ENCODE measurements at regions not wholly inside any gene's neighbourhood (a gene's known extent, or its start where the extent isn't known, plus 50 kb on each side); places are given as distances from the start of the nearest gene placed in this dataset.

DNA sequence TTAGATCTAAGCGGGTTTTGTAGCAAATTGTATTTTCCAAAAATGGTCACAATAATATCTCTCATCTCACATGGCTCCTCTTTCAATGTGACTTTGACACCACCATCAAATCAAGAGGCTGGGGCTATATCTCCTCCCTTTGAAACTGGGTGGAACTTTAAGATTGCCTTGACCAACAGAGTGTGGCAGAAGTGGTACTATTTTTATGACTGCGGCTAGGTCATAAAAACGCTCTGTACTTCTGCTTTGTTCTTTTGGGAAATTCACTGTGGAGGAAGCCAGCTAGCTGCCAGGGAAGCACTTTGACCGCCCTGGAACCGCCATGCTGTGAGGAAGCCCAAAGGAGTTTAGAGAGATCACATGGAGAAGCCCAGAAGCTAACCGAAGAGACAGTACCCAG is 50.7 kb upstream of the ACOT11 start:
- no peak for DNase-seq

DNA sequence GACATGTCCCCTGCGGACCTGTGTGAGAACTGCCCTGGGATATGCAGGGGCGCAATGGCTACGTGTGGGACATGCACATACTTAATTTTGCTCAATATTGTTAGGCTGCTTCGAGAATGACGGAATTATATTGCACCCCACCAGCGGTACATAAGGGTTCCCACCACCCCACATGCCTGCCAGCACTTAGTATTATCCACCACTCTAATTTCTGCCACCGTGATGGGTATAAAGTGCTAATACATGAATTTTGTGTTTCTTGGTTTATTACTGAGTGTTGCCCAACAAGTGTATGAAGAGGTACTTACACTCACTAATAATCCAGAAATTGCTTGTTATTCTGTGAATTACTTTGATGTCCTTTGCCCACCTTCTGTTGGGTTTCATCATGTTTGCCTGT is 52.1 kb upstream of the ACOT11 start:
- DNase-seq, result no peak

DNA sequence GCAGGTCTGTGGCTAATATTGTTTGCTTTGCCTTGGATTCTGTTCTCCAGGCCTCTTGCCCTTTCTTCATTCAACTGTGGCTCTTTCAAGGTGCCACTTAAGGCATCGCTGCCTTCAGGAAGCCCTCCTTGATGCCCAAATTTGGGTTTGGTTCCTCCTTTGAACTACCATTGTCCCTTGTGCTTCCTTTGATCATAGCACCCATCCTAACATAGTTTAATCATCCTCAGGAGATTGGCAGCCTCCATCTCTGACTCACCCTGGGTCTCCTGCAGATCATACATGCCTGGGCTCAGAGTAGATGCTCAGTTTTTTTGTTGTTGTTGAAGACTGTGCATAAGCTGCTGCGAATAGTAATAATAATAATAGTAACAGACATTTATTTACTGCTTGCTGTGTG is 54.4 kb upstream of the ACOT11 start:
- DNase-seq, result no peak

DNA sequence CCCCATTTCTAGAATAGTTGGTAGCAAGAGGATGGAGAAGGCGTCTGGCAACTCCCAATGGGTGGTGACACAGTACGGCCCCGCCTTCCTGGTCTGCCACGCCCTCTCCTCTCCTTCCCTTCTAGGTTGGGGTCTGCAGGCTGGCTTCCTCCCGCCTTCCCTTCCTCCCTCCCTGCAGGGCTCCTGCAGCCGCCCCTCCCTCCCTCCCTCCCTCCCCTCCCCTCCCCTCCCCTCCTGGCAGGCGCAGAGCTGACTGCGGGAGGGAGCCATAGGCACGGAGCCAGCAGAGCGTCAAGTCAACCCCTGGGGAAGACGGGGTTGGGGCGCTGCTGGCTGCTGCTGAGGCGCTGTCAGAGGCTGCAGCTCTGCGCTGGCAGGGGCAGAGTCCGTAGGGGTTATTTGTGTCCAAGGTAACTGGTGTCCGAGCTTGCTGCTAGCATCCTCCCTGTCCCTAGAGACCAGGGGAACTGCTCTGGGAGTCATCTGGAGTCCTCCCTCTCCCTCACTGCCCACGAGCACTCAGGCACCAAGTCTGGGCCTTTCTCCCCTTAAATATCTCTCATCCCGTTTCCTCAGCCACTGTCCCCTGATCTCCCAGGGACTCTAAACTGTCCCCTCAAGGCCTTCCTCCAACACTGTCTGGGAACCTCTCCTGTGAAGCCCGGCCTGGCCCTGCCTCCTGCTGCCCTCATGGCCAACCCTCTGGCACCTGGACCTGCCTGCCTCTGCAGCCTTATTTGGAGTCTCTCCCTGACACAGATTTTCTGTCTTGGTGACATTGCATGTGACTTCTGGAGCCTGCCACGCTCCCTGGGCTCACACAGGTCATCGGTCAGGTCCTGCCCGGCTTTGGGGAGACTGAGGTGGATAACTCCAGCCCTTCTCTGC is 57.4 kb upstream of the ACOT11 start:
- DNase-seq, result peak; percentile 87

DNA sequence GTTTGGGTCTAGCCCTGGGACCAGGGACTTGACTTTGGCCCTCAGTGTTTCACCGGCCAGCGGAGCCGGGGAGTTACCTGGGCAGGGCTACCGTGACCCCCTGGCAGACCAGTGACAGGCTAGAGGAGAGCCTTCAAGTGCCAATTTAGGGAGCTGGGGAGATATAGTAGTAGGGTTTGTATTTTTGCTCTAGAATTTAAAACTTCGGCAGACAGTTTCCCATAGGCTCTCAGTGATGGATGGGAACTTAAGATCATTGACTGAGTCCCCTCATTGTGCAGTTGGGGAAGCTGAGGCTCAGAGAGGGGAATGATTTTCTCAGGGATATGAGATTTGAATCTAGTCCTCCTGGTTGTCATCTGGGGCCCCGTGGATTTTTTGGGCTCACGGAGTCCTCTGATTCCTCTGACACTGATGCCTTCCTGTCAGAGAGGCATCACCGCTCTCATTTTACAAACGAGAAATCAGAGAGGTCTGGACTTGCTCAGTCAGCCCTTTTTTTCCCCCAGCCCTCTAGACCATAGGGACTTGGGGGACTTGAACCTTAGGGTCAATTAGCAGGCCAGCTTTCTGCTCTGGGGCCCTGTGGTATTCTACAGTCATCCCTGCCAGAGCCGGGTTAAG is 58.3 kb upstream of the ACOT11 start:
- DNase-seq, result peak; percentile 35

DNA sequence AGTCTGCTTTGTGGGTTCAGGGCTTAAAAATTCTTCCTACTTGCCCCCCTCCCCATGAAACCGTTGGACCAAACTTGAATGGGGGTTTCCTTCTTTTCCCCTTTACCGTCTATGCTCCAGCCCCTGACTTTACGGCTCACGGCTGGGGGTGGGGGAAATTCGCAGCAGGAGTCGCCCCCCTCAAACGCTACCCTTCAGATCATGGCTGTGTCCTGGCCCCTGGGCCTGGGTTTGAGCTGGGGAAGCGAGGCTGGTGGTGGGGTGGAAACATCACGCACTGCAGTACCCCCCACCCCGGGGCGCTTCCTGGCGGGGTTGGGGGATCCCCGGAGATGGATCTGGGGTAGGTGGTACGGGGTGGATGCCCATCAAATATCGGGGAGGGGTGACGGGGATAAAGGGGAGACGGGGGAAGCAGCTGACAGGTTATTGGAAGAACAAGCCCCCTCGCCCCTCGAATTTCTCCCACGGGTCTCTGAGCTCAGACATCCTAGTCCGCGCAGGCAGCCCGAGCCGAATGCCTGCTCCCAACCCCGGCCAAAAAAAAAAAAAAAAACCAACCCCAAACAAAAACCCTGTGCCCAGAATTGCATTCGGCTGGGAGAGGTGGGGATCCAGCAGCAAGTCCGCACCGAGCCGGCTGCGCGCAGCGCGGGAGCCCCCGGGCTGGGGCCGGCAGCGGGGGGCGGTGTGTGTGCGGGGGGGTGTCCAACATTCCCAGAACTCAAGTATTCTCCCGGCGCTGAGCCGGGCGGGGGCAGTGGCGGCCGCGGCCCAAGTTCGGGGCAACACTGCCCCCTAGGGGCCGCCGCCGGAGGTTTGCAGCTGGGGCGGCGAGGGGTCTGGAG is 59.0 kb upstream of the ACOT11 start:
- DNase-seq, result peak; percentile 86

DNA sequence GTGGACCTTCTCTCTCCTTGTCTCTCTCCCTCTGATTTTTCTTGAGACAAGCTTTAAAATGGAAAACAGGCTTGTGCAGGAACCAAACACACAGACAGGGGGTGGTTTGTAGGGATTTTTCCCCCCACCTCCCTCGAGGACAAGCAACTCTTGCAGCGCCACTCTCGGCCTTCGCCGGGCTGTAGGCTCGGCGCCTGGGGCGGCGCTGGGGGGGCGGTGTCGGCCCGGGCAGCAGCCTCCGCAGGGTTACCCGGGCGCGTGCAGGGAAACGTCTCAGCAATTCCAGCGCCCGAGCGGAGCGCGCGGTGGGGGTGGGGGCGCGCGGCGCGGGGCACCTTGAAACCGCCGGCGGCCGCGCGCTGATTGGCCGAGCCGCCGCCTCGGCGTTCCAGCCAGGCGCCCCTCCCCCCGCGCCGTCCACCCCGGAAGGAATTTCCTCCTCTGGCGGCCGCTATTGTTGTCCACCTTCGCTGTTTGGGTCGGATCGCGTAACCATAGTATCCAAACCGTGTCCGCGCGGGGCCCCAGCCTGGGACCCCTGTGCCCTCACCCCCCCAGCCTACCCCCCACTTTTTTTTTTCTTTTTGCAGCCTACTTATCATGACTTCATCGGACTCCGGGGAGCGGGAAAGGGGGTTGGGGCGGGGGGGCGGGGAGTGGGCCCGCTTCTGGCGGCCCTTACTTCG is 59.8 kb upstream of the ACOT11 start:
- DNase-seq, result peak; percentile 92

DNA sequence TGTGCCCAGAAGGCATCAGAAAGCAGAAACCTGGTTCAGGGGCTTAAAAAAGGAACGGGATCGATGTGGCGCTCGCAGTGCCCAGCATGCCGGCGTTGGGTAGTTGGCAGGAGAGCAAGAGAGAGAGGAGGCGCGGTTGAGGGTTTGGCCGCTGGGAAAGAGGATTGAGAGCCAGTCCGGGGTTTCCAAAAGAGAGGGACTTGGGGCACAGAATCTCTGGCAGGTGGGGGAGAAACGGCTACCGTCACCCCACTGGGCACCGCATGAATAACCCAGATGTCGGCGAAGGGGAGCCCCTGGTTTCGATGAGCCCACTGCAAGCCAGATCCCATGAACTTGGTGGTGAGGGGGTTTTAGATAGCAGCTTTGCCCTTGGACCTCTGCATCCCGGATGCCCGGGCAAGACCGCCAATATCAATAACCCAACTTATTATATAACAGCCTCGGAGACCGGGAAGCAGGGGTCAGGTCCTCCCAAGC is 60.4 kb upstream of the ACOT11 start:
- DNase-seq, result peak; percentile 57

DNA sequence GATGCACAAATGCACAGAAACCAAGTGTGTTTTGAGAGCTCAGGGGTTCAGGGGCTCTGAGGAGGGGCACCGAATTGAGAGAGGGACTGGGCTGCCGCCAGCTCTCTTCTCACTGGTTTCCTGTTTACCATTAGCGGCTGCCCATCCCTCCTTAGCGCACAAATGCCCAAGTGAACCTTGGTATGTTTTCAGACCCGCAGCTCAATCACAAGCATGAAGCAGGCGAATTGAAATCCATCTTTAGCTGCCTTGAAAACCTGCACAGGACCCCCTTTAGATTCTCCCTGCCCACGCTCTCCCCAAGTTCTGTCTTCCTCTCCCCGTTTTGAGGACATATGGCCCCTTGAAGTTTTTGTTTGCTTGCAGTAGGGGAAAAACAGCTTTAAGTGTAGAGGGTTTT is 61.1 kb upstream of the ACOT11 start:
- peak; percentile 46 for DNase-seq

DNA sequence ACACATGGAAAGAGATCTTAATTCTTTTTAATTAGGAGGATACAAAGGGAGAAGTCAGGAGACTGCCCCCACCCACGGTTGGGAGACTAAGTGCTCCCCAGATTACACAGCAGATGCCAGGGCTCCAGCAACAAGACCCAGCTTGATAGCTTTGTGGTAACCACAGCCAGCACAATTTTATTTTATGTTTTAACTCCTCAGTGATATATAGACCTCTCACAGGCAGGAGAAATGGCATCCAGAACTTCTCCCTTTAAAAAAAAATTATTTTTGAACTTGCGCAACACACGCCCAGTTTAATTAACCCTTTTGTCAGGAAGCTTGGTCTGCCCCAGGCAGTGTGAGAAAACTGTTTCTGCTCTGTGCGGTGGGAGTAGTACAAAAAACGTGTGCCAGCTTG is 62.6 kb upstream of the ACOT11 start:
- peak; percentile 45 for DNase-seq

DNA sequence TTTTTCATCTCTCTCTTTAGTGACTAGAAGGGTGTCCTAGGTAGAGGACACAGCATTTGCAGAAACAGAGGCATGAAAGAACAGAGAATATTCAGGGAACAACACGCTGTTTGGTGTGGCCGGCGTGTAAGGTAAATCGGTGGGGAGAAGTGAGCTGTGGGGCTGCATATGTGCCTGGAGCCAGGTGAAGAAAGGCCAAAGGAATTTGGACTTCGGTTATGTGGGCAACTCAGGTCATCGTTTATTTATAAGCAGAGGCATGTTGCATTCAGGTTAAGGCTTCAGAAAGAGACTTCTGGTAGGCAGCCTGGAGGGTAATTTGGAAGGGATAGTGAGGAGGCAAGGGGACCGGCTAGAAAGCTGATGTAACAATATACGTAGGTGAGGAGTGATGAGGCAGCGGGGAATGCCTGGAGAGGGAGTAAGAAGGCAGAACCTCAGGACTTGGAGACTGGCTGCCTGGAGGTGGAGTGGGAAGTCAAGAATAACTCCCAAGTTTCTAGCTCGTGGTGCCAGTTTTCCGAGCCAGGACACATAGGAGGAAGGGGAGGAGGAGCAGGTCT is 64.1 kb upstream of the ACOT11 start:
- DNase-seq, result no peak

DNA sequence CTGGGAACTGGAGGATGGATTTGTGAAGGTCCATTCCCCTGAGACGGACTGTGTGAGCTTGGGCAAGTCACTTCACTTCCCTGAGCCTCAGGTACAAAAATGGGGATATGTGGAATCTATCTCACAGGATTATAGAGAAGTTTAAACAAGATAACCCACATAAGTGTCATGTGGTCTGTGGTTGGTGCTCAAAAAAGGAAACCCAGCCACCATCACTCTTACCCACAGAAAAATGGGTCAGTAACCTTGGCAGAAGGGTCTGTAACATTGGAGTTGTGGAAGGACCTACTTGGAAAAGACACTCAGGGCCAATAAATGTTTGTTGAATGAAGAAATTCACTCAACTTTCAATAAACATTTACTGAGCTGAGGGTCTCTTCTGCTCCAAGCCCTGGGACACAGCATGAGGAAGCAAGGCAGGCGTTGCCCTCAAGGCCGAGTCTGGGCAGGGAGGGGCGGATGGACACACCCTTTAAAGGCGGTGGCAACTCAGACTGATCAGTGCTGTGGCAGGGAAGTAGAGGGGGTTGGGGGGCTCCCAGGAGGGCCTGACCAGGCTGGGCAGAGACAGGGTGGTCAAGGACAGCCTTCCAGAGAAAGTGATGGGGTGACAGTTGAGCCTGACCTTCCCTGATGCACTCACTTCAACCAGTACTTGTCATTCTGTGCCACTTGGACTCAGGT is 66.7 kb upstream of the ACOT11 start:
- DNase-seq, result no peak

DNA sequence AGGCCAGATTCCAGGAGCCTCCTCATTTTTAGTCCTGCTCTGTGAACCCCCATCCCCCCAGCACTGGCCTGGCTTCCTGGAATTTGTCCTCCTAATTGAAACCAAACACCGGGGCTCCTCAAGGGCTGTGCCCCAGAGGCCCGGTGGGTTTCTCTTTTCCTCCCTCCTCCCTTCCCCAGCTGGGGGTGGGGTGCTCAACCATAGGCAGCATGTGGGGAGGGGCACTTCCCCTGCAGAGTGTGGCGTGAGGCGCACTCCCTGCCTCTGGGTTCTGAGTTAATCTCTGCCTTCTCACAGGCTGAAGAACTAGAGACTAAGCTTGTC is 67.5 kb upstream of the ACOT11 start:
- no peak for DNase-seq

DNA sequence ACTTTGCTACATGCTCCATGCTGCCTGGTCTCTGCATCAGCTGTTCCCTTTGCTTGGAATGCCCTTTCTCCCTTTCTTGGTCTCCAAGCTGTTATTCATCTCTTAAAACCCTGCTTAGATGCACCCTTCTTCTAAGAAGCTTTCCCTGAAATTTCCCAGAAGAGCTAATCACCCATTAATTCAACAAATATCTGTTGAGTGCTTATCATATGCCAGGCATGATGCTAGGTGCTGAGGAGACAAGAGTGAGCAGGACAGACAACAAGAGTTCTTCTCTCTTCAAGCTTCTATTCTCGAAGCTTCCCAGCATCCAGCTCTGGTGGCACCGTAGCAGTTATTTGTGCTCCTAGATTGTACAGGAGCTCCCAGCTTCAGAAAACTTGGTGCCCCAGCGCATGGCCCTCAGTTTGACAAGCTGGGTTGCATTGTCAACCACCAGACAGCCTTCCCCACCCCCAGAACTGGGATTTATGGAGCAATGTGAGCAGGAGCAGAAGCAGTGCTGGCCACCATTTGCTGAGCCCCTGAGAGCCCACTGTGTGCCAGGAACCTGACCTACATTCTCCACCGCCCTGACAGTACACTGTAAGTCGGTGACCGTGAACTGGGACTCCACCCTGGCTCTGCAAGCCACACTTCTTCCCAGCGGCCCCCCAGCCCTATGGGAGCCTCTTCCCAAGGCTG is 68.0 kb upstream of the ACOT11 start:
- no peak for DNase-seq

DNA sequence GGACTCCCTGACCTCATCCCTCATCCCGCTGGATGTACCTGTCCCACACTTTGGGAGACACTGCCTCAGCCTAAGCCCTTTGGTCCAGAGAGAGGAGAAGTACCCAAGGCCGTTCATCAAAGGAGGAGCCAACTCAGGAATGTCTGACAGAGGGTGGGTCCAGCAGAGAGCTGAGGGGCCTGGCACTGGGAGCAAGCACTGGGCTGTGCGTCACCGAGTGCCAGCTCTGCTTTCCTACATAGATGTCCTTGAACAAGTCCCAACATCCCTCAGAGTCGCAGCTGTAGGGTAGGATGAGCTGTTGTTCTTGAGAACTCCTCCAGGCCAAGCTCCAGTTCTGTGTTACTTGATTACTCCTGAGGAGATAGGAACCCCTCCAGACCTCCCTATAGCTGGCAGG is 68.8 kb upstream of the ACOT11 start:
- no peak for DNase-seq

DNA sequence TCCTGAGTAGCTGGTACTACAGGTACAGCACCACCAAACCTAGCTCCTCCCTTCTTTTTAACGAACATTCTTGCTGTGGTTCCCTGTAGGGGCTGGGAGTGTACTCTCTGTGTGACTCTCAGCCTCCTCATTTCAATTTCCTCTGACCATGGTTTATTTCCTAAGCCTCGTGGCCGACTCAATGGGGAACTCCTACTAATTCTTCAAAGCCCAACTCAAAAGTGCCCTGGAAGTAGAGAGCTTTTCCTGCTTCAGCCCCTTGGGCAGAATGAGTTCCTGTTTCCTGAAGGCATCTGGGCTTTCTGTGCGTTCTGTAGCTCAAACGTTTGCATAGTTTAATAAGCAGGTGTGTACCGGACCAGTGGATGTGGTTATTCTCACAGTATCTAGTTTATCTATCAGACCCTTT is 70.9 kb upstream of the ACOT11 start:
- no peak for DNase-seq

DNA sequence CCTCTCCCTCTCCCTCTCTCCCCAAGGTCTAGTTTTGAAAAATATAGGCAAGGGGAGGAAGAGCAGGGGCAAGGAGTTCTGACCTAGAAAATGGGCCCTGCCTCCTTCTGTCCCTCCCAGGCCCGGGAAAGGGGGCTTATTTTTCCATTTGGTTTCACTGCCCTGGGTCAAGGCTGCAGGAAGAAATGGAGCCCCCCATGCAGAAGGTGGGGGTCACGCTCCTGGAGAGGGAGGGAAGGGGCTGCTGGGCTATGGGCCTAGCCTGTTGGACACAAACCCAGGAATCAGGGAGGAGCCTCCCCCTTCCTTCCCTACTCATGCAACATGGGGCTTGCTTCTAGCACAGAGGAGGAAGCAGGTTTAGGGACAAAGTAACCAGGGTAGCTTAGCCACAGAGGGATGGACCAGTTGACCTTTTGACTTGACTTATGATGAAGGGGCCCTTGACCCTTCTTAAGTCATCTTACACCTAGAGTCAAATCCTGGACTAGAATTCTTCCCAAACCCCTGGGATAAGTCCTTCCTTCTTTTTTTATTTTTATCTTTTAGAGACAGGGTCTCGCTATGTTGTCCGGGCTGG is 70.4 kb upstream of the SSBP3 start:
- no peak for DNase-seq

DNA sequence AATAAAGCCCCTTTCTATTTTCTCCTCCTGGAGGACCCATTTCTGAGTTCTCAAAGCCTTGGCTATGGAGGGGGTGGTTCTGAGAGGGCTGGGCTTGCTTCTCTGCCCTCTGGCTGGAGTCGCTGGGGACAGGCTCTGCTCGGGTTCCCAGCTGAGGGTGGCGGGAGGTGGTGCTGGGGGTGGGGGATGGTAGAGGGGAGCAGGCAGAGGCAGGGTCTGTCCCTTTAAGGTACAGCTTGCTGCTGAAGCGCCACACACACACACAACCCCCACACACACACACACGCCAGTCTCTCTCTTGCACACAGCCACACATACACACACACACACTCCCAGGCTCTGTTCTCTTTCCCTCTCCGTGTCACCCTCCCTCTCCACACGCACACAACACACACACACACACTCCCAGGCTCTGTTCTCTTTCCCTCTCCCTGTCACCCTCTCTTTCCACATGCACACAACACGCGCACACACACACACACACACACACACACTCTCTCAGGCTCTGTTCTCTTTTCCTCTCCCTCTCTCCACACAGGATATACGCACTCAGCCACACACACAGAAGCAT is 69.8 kb upstream of the SSBP3 start:
- DNase-seq, result peak; percentile 31

DNA sequence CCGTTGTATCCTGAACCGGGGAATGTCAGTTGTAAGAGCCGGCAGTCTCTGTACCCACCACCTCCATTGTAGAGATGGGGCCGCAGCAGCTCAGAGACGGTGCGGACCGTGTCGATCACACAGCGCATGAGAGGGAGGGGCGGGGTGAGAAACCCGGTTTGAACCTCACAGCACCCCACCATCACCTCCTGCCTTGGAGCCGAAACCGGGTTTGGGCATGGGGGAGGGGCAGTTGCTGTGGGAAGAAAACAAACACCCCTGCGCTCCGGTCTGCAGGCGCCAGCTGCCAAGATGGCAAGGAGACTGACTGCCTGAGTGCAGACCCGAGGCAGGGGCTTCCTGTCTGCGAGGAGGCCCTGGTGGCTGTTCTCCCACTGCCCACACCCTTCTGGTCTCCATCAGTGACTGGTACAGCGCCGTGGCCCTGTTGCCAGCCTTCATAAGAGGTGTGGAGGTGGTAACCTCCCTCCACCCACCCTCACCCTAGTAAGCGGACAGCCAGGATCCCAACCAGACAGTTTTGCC is 69.2 kb upstream of the SSBP3 start:
- peak; percentile 68 for DNase-seq

Measured in NCI-H69 (cell line).